ENCODE measurements at regions not wholly inside any gene's neighbourhood (a gene's known extent, or its start where the extent isn't known, plus 50 kb on each side); places are given as distances from the start of the nearest gene placed in this dataset.

DNA sequence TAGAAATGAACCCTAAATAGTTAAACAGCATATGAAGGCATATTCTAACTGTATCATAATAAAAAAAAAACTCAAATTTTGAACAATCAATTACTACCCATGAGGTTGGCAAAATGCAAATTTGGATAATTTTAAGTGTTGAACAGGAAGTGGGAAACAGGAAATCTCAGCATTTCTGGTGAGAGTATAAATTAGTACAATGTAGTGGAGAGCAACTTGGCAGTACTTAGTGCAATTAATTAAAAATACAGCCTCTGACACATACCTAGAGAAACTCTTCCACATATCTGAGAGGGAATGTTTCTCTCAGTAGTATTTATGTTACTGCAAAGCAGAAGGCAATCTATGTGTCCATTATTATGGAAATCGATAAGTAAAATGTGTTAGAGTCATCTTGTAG, 96.8 kb downstream of the TUSC7 start:
- WGBS, 2 donors = 86 to 100% methylated on average over 1 of the region's 1 CpG
- intact Hi-C loops (cut with DNase I; ENCODE audit: low total_unique reads) = no loop called here
- no peak for TF ChIP-seq POLR2A (IDR thresholded peaks at IDR 0.05)
- TF ChIP-seq, protein P1, sequence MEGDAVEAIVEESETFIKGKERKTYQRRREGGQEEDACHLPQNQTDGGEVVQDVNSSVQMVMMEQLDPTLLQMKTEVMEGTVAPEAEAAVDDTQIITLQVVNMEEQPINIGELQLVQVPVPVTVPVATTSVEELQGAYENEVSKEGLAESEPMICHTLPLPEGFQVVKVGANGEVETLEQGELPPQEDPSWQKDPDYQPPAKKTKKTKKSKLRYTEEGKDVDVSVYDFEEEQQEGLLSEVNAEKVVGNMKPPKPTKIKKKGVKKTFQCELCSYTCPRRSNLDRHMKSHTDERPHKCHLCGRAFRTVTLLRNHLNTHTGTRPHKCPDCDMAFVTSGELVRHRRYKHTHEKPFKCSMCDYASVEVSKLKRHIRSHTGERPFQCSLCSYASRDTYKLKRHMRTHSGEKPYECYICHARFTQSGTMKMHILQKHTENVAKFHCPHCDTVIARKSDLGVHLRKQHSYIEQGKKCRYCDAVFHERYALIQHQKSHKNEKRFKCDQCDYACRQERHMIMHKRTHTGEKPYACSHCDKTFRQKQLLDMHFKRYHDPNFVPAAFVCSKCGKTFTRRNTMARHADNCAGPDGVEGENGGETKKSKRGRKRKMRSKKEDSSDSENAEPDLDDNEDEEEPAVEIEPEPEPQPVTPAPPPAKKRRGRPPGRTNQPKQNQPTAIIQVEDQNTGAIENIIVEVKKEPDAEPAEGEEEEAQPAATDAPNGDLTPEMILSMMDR (IDR thresholded peaks at IDR 0.05) = no peak
- no peak overlapping the region for H3K4me3 ChIP-seq (ENCODE audit: low read depth, poor library complexity, severe bottlenecking)
- no peak for DNase-seq (ENCODE audit: low spot score in 2 of 2)

DNA sequence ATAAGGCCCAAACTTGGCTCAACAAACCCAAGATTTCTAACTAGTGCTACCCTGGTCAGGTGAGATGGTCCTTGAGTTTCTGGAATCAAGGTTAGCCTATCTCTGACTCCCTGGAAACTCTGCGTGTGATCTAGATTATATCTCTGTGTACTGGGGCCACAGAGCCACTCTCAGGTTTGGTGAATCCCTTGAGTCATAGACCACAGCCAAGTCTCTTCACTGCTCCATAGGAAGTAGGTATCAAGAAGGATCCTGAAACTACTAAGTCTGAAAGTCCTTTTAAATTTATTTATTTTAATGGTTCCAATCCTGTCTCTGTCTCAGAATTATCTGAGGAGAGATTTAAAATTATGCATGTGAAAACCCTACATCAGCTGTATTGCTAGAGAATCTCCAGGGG, 99.1 kb downstream of the TUSC7 start:
- H3K4me3 ChIP-seq (ENCODE audit: low read depth, poor library complexity, severe bottlenecking) = no peak overlapping the region
- intact Hi-C loops (cut with DNase I; ENCODE audit: low total_unique reads) = no loop called here
- no peak for DNase-seq (ENCODE audit: low spot score in 2 of 2)
- TF ChIP-seq, protein P1 (IDR thresholded peaks at IDR 0.05) = no peak
- TF ChIP-seq POLR2A (IDR thresholded peaks at IDR 0.05) = no peak
- WGBS, 2 donors = 95 to 100% methylated on average over 1 of the region's 1 CpG

DNA sequence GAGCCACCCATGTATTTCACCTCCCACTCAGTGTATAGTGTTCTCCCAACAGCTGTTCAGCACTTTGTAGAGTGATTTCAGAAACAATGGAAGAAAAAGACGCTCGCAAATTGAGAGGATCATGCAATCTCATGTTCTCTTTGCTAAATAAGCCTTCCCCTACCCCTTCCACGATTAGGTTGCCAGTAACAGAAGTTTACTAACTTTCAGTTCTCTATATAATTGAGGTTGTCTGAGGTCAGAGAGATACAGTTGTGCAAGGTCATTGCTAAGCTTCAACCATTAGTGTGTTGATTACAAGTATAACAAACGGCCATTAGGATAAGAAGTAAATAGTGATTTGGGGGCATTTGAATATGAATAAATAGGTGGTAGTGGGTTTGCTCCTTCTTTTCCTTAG, 99.6 kb downstream of the TUSC7 start:
- no peak for TF ChIP-seq POLR2A (IDR thresholded peaks at IDR 0.05)
- TF ChIP-seq, protein P1 (IDR thresholded peaks at IDR 0.05) = no peak
- 81 to 83% methylated on average over 4 of the region's 4 CpGs for WGBS, 2 donors

DNA sequence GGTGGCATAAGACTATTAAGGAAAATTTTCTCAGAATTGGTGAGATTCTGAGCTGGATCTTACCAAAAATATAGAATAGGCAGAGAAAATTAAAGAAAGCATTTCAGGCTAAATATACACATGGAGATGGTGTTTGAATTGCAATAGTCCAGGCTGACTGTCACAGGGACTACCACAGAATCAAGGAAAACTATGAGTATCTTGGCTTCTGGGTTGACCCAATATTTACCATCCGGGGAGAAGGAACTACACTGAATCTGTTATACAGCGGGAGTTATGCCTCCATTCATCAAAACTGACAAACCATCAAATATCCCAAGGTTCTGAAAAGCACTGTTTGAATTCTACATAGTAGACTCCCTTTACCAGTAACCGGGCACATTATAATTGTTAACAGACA, 102.2 kb downstream of the TUSC7 start:
- DNase-seq (ENCODE audit: low spot score in 2 of 2) = no peak
- TF ChIP-seq POLR2A (IDR thresholded peaks at IDR 0.05) = no peak
- WGBS, 2 donors = 84 to 89% methylated on average over 3 of the region's 3 CpGs
- intact Hi-C loops (cut with DNase I; ENCODE audit: low total_unique reads) = no loop called here
- H3K4me3 ChIP-seq (ENCODE audit: low read depth, poor library complexity, severe bottlenecking) = no peak overlapping the region

More for the DNA sequence above, 99.6 kb downstream of the TUSC7 start:
- intact Hi-C loops (cut with DNase I; ENCODE audit: low total_unique reads) = no loop called here
- H3K4me3 ChIP-seq (ENCODE audit: low read depth, poor library complexity, severe bottlenecking) = no peak overlapping the region
- DNase-seq (ENCODE audit: low spot score in 2 of 2) = no peak

DNA sequence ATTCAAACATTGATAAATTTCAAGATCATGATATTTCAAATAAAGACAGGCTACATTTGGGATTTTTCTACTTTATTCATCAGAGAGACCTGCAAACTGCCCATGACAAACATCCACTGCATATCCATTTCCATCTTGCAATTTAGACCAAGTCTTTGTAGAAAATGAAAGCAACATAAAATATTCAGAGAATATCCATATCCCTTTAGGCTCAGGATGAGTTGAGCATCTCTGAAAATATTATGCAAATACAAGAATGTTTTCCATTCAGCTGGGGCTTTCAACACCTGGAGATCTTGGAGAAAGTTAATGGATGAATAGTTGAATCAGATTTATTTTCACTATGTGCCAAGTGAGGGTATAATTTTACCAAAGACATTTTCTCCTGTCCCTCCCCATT, 103.4 kb downstream of the TUSC7 start:
- no peak overlapping the region for H3K4me3 ChIP-seq (ENCODE audit: low read depth, poor library complexity, severe bottlenecking)
- no peak for TF ChIP-seq POLR2A (IDR thresholded peaks at IDR 0.05)
- TF ChIP-seq, protein P1 (IDR thresholded peaks at IDR 0.05) = no peak
- DNase-seq (ENCODE audit: low spot score in 2 of 2) = no peak
- intact Hi-C loops (cut with DNase I; ENCODE audit: low total_unique reads) = no loop called here

DNA sequence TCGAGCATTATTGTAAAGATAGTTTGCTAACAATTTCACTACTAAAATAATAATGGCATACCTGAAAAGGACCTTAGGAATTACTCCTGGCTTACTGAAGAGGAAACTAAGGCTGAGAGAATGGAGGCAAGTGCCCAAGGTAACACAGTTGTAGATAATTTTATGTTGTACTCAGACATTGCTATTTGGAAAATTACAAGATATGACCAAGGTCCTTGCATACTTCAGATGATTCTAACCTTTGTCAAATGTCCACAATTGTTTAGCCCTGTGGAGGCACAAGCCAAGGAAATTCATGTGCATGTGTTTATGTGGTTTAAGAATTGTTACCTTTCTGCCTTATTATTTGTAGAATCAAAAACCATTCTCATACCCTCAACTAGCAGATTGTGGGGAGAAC, 105.7 kb downstream of the TUSC7 start:
- WGBS, 2 donors = 77 to 84% methylated on average over 1 of the region's 1 CpG
- H3K4me3 ChIP-seq (ENCODE audit: low read depth, poor library complexity, severe bottlenecking) = no peak overlapping the region
- TF ChIP-seq, protein P1 (IDR thresholded peaks at IDR 0.05) = no peak
- TF ChIP-seq POLR2A (IDR thresholded peaks at IDR 0.05) = no peak
- no peak for DNase-seq (ENCODE audit: low spot score in 2 of 2)
- intact Hi-C loops (cut with DNase I; ENCODE audit: low total_unique reads) = no loop called here

Measured in lower leg skin (tissue), 4 donors.